ENCODE measurements at regions not wholly inside any gene's neighbourhood (a gene's known extent, or its start where the extent isn't known, plus 50 kb on each side); places are given as distances from the start of the nearest gene placed in this dataset.
"Not testable (repeated sequence)": the region's sequence is repeated elsewhere in the genome, so short reads cannot be mapped to it uniquely, and the experiment has no call there.

GRCh38 chr5:174453690-174454089 is 270.7 kb upstream of the MSX2 start:
- DNase-seq, result peak; percentile 9

- DNase-seq, result peak; percentile 64
These were observed 269.9 kb upstream of the MSX2 start for GRCh38 chr5:174454464-174454863.

- no peak for DNase-seq
These were observed 269.5 kb upstream of the MSX2 start for GRCh38 chr5:174454890-174455289.

- no peak for DNase-seq
These were observed 269.1 kb upstream of the MSX2 start for GRCh38 chr5:174455301-174455700.

GRCh38 chr5:174457141-174457678 is 267.2 kb upstream of the MSX2 start:
- DNase-seq, result no peak

GRCh38 chr5:174459071-174459702 is 265.2 kb upstream of the MSX2 start:
- no peak for DNase-seq

- no peak for DNase-seq
These were observed 264.4 kb upstream of the MSX2 start for GRCh38 chr5:174459832-174460448.

- no peak for DNase-seq
These were observed 262.3 kb upstream of the MSX2 start for GRCh38 chr5:174462129-174462528.

GRCh38 chr5:174464504-174465165 is 259.7 kb upstream of the MSX2 start:
- DNase-seq, result no peak

- not testable (repeated sequence) for DNase-seq
These were observed 252.9 kb upstream of the MSX2 start for GRCh38 chr5:174471528-174471927.

GRCh38 chr5:174472956-174473355 is 251.4 kb upstream of the MSX2 start:
- no peak for DNase-seq

- not testable (repeated sequence) for DNase-seq
These were observed 248.4 kb upstream of the MSX2 start for GRCh38 chr5:174476001-174476400.

GRCh38 chr5:174479325-174479724 is 245.1 kb upstream of the MSX2 start:
- DNase-seq, result no peak

- no peak for DNase-seq
These were observed 242.6 kb upstream of the MSX2 start for GRCh38 chr5:174481737-174482136.

GRCh38 chr5:174482607-174483024 is 241.8 kb upstream of the MSX2 start:
- DNase-seq, result no peak

- DNase-seq, result no peak
These were observed 241.0 kb upstream of the MSX2 start for GRCh38 chr5:174483411-174483810.

- DNase-seq, result no peak
These were observed 235.2 kb upstream of the MSX2 start for GRCh38 chr5:174489215-174489614.

- DNase-seq, result no peak
These were observed 234.3 kb upstream of the MSX2 start for GRCh38 chr5:174489920-174490597.

- no peak for DNase-seq
These were observed 233.7 kb upstream of the MSX2 start for GRCh38 chr5:174490728-174491127.

GRCh38 chr5:174491265-174491664 is 233.1 kb upstream of the MSX2 start:
- no peak for DNase-seq

GRCh38 chr5:174491761-174492350 is 232.5 kb upstream of the MSX2 start:
- DNase-seq, result no peak

GRCh38 chr5:174493530-174493929 is 230.9 kb upstream of the MSX2 start:
- no peak for DNase-seq

GRCh38 chr5:174497939-174498338 is 226.4 kb upstream of the MSX2 start:
- DNase-seq, result not testable (repeated sequence)
